Duodenal mucosa (tissue), 2 donors: ENCODE measurements at regions not wholly inside any gene's neighbourhood (a gene's known extent, or its start where the extent isn't known, plus 50 kb on each side); places are given as distances from the start of the nearest gene placed in this dataset.
"Not testable (repeated sequence)": the region's sequence is repeated elsewhere in the genome, so short reads cannot be mapped to it uniquely, and the experiment has no call there.

Experiments used
- H3K27ac ChIP-seq: one replicate; pipeline ENCODE4 v1.7.0; 2013; ENCODE audit warnings: low read depth, low read length
- H3K27me3 ChIP-seq, 2 donors: one replicate each; pipeline ENCODE4 v1.7.0; 2013; ENCODE audit warnings: low read length in 2 of 2, control low read depth in 1 of 2; ENCODE audit not compliant: insufficient read depth in 2 of 2, control insufficient read depth in 1 of 2
- H3K36me3 ChIP-seq, 2 donors: one replicate each; pipeline ENCODE4 v1.7.0; 2013; ENCODE audit warnings: low read length in 2 of 2, control low read depth in 1 of 2; ENCODE audit not compliant: insufficient read depth in 2 of 2, control insufficient read depth in 1 of 2
- H3K4me1 ChIP-seq, 2 donors: one replicate each; pipeline ENCODE4 v1.7.0; 2013; ENCODE audit warnings: low read length in 2 of 2, control low read depth in 1 of 2; ENCODE audit not compliant: insufficient read depth in 2 of 2, control insufficient read depth in 1 of 2
- H3K4me3 ChIP-seq, 2 donors: one replicate each; pipeline ENCODE4 v1.7.0; 2013; ENCODE audit warnings: low read length in 2 of 2, low read depth in 1 of 2
- H3K9ac ChIP-seq, 2 donors: one replicate each; pipeline ENCODE4 v1.7.0; 2013; ENCODE audit warnings: low read length in 2 of 2, low read depth in 1 of 2
- H3K9me3 ChIP-seq, 2 donors: one replicate each; pipeline ENCODE4 v1.7.0; 2013; ENCODE audit warnings: low read length in 2 of 2, control low read depth in 1 of 2; ENCODE audit not compliant: control insufficient read depth in 1 of 2

DNA sequence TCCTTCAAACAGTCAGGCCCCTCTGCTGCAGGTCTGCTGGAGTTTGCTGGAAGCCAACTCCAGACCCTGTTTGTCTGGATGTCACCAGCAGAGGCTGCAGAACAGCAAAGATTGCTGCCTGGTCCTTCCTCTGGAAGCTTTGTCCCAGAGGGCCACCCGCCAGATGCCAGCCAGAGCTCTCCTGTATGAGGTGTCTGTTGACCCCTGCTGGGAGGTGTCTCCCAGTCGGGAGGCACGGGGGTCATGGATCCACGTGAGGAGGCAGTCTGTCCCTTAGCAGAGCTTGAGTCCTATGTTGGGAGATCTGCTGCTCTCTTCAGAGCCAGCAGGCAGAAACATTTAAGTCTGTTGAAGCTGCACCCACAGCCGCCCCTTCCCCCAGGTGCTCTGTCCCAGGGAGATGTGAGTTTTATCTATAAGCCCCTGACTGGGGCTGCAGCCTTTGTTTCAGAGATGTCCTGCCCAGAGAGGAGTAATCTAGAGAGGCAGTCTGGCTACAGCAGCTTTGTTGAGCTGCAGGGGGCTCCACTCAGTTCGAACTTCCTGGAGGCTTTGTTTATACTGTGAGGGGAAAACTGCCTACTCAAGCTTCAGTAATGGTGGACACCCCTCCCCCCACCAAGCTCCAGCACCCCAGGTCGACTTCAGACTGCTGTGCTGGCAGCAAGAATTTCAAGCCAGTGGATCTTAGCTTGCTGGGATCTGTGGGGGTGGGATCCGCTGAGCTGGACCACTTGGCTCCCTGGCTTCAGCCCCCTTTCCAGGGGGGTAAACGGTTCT lies 72.1 kb downstream of the OGFRL1 start:
- not testable (repeated sequence) for H3K4me1 ChIP-seq, H3K9me3 ChIP-seq, H3K9ac ChIP-seq, H3K27ac ChIP-seq, H3K27me3 ChIP-seq, H3K36me3 ChIP-seq, H3K4me3 ChIP-seq

DNA sequence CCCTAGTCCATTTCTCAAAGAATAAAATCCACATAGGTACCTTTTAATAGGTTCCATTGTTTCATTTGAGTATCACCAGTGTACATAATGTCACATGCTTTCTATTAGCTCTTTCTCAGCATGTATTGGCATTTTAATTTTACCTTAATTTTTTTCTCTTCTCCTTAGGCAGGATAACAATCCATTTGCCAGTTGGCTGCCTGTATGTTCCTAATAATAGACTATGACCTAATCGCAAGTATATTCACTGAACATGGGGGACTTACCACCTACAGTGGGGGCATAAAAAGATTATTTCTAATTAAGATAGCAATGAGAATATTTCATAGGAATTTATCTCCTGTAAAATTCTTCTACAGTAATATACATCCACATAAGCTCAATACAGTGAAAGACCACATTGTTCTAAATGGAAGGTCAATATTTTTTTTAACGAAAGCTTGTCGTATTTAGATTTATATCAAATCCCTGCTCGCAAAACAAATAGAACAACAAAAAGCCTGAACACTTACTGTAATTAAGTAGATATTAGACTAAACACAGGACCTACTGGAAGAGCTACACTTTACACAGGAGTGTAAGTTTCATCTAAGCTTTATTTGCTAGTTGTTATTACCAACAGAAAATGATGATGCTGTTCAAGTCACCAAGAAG lies 76.4 kb downstream of the OGFRL1 start:
- H3K4me3 ChIP-seq, result no peak overlapping the region
- no peaks in the 10 kb centered on the region for H3K36me3 ChIP-seq
- no peaks in the 10 kb centered on the region for H3K27me3 ChIP-seq
- H3K4me1 ChIP-seq, result peaks cover 0 to 7% of the 10 kb centered on the region in 2 donors
- H3K9ac ChIP-seq, result no peak overlapping the region
- no peak overlapping the region for H3K27ac ChIP-seq
- no peaks in the 10 kb centered on the region for H3K9me3 ChIP-seq

DNA sequence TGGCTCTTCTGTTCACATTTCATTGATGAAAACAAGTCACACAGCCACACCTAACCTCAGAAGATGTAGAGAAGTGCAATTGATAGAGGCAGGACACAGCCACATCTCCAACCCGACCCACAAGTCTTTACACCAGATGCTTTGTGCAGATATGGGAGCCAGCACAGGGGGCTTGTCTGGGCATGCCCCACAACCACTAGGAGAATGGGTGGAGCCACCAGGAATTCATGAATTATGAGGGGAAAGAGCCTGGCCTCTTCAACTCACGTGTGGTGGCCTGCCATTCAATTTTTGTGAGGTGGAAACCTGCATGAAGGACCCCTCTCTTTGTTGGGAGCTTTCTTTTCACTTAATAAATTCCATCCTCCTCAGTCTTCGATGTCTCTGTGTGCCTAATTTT lies 79.1 kb downstream of the OGFRL1 start:
- Histone ChIP-seq H3K36me3 (no peaks in the 10 kb centered on the region), H3K9me3 (no peaks in the 10 kb centered on the region), H3K27me3 (no peaks in the 10 kb centered on the region), H3K27ac (no peak overlapping the region), H3K9ac (no peak overlapping the region), H3K4me3 (no peak overlapping the region), H3K4me1 (peaks cover 0 to 7% of the 10 kb centered on the region in 2 donors)

DNA sequence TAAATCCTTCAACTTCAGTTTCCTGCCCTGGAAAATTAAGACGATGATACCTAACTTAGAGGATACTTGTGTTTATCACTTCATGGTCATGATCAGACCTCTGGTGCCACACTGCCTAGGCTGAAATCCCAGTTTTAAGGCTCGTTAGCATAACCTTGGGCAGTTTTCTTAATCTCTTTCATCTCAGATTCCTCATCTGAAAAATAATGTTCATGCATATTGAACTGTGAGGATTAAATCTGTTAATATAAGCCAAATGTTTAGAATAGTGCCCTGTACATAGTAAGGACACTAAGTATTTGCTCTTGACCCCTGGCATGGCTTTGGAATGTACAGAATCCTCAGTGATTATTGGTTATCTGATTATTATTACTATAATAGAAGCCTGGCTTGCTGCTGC lies 79.7 kb downstream of the OGFRL1 start:
- no peak overlapping the region for H3K27ac ChIP-seq

DNA sequence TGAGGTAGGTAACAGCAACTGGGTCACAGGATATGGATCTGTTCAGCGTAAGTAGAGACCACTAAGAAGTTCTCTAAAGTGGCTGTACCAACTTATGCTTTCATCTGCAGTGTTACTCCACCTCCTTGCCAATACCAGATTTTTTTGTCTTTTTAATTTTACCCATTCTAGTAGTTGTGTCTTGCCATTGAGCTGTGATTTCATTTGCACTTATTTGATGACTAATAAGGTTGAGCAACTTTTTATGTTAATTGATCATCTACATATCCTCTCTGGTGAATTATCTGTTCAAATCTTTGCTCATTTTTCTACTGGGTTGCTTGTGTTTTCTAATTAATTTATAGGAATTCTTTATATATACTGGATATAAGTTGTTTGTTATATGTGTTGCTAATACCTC lies 82.9 kb downstream of the OGFRL1 start:
- H3K27ac ChIP-seq, result no peak overlapping the region
- H3K27me3 ChIP-seq, result no peaks in the 10 kb centered on the region
- H3K4me3 ChIP-seq, result no peak overlapping the region
- no peaks in the 10 kb centered on the region for H3K9me3 ChIP-seq
- no peaks in the 10 kb centered on the region for H3K4me1 ChIP-seq
- no peaks in the 10 kb centered on the region for H3K36me3 ChIP-seq
- no peak overlapping the region for H3K9ac ChIP-seq

More for the DNA sequence above, 79.7 kb downstream of the OGFRL1 start:
- Histone ChIP-seq H3K27me3 (no peaks in the 10 kb centered on the region), H3K9ac (no peak overlapping the region), H3K4me1 (peaks cover 0 to 7% of the 10 kb centered on the region in 2 donors), H3K9me3 (no peaks in the 10 kb centered on the region), H3K36me3 (no peaks in the 10 kb centered on the region), H3K4me3 (no peak overlapping the region)

DNA sequence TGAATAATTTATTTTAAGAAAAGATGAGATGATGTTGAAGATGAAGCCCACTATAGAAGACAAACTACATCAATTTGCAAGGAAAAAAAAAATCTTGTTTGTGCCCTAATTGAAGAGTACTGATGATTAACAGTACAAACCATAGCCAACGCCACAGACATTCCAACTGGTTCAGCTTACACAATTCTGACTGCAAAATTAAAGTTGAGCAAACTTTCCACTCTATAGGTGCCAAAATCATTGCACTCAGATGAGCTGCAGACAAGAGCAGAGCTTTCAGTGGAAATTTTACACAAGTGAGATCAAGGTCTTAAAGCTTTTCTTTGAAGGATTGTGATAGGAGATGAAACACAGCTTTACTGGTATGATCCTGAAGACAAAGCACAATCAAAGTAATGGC lies 85.3 kb downstream of the OGFRL1 start:
- no peaks in the 10 kb centered on the region for H3K9me3 ChIP-seq
- H3K27ac ChIP-seq, result no peak overlapping the region
- no peaks in the 10 kb centered on the region for H3K36me3 ChIP-seq
- no peaks in the 10 kb centered on the region for H3K27me3 ChIP-seq
- no peaks in the 10 kb centered on the region for H3K4me1 ChIP-seq
- no peak overlapping the region for H3K4me3 ChIP-seq
- H3K9ac ChIP-seq, result no peak overlapping the region

DNA sequence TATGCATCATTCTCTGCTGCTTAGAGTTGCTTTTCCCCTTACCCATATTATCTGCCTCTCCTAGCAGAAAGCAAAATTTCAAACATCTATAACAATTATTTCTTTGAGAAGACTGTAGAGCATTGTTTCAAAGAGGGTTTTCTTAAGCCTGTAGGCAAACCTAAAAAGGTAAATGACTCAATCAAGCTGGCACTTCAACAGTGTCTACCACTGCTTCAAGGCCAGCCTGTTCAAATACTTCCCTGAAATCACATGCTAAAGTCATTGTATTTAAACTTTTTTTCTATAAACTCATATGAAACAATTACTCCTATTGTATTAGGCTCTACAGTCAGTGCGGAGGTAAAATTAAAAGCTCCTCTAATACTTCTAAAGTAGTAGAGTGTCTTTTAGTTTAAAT lies 87.1 kb downstream of the OGFRL1 start:
- no peak overlapping the region for H3K27ac ChIP-seq
- H3K36me3 ChIP-seq, result no peaks in the 10 kb centered on the region
- H3K27me3 ChIP-seq, result no peaks in the 10 kb centered on the region
- H3K9me3 ChIP-seq, result no peaks in the 10 kb centered on the region
- H3K4me3 ChIP-seq, result no peak overlapping the region
- H3K4me1 ChIP-seq, result no peaks in the 10 kb centered on the region
- no peak overlapping the region for H3K9ac ChIP-seq

DNA sequence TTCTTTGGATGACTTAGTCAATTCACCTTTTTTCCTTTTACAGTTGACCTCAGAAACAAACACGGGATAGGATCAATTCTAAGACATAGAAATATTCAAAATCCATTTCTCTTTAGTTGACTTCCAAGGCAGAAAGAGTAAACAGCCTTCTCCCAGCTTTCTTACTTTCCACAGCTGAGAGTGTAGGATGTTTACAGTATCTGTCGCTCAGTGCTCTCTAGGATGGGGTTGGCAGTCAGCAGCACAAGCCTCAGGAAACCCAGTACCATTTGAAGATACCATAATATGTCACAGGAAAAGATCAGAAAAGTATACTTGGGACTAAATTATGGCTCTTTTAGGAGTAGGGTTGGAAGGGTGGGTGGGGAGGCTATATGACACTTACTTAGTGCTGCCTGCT lies 88.2 kb downstream of the OGFRL1 start:
- H3K27ac ChIP-seq, result no peak overlapping the region

DNA sequence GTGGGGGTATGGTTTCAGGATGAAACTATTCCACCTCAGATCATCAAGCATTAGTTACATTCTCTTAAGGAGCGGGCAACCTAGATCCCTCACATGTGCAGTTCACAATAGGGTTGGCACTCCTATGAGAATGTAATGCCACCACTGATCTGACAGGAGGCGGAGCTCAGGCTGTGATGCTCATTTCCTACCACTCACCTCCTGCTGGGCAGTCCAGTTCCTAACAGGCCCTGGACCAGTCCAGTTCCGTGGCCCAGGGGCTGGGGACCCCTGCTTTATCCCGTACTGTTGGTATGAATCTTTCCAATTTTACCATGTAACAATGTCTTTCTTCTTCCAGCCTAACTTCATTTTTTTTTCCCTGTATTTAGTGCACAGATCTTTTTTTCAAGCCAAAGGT lies 94.9 kb downstream of the OGFRL1 start:
- H3K9ac ChIP-seq, result no peak overlapping the region
- peaks cover 0 to 22% of the 10 kb centered on the region in 2 donors for H3K4me1 ChIP-seq
- H3K9me3 ChIP-seq, result no peaks in the 10 kb centered on the region
- no peaks in the 10 kb centered on the region for H3K27me3 ChIP-seq
- no peak overlapping the region for H3K27ac ChIP-seq
- no peak overlapping the region for H3K4me3 ChIP-seq
- H3K36me3 ChIP-seq, result no peaks in the 10 kb centered on the region

More for the DNA sequence above, 88.2 kb downstream of the OGFRL1 start:
- H3K36me3 ChIP-seq, result no peaks in the 10 kb centered on the region
- H3K9ac ChIP-seq, result no peak overlapping the region
- no peaks in the 10 kb centered on the region for H3K4me1 ChIP-seq
- H3K4me3 ChIP-seq, result no peak overlapping the region
- H3K27me3 ChIP-seq, result no peaks in the 10 kb centered on the region
- H3K9me3 ChIP-seq, result no peaks in the 10 kb centered on the region

DNA sequence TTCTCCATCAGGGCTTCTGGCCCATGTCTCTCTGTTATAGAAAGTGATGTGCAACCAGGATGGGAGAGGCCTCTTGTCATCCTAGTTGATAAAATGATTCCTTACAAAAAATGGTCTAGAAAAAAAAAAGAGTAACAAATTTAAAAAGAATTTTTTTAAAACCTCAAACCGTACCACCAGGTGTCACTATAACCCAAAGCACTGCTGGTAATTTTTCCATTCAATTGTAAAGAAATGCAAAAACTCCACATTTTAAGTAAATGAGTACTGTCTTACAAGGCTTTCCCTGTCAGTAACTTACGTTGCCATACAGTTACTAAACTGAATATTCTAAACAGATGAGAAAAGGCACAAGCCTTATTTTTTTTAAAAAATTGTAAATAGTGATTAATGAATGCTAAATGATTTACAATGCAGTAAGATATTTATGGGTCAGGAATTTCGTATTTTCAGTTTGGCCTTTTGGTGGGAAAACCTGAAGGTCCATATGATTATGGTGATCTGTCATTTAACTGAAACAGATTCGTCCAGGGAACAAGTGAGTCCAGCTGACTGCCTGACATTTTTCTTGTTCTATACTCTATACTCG lies 95.4 kb downstream of the OGFRL1 start:
- Histone ChIP-seq H3K36me3 (no peaks in the 10 kb centered on the region), H3K4me1 (peaks cover 0 to 27% of the 10 kb centered on the region in 2 donors), H3K9ac (no peak overlapping the region), H3K9me3 (no peaks in the 10 kb centered on the region), H3K4me3 (no peak overlapping the region), H3K27ac (no peak overlapping the region), H3K27me3 (no peaks in the 10 kb centered on the region)
